Brain microvascular endothelial cell (primary cell): ENCODE measurements at regions not wholly inside any gene's neighbourhood (a gene's known extent, or its start where the extent isn't known, plus 50 kb on each side); places are given as distances from the start of the nearest gene placed in this dataset.

Source experiments
- DNase-seq: peaks from one replicate; pipeline ENCODE4 v3.0.0-alpha.2; 2020
- H3K27ac ChIP-seq: fragments of 250-450 bp; sonication (Bioruptor Pico); 2 replicates; pipeline ENCODE4 v1.5.1; 2020; ENCODE audit warnings: mild to moderate bottlenecking, moderate library complexity
- H3K27me3 ChIP-seq: fragments of 250-450 bp; sonication (Bioruptor Pico); replicated peaks from 2 replicates; pipeline ENCODE4 v1.5.1; 2020; ENCODE audit warnings: mild to moderate bottlenecking
- H3K36me3 ChIP-seq: fragments of 250-450 bp; sonication (Bioruptor Pico); replicated peaks from 2 replicates; pipeline ENCODE4 v1.5.1; 2020; ENCODE audit warnings: mild to moderate bottlenecking
- H3K4me3 ChIP-seq: 2 replicates; pipeline ENCODE4 v1.5.1; 2011; ENCODE audit warnings: low read depth, mild to moderate bottlenecking, control low read depth, low read length, moderate library complexity
- in situ Hi-C: cut with HindIII; loops from 2 replicates; pipeline ENCODE4 v1.10.0; 2017; ENCODE audit warnings: low sequenced_read_pairs, low pct_ligation_motif_present
- TF ChIP-seq, protein P1 (sequence below): IDR thresholded peaks from 2 replicates; pipeline ENCODE4 v1.5.1; 2011; ENCODE audit warnings: low read depth, mild to moderate bottlenecking, moderate library complexity, low read length, control low read depth, inconsistent platforms; ENCODE audit errors: missing control alignments

- no peak overlapping the region for H3K27ac ChIP-seq
- TF ChIP-seq, protein P1, sequence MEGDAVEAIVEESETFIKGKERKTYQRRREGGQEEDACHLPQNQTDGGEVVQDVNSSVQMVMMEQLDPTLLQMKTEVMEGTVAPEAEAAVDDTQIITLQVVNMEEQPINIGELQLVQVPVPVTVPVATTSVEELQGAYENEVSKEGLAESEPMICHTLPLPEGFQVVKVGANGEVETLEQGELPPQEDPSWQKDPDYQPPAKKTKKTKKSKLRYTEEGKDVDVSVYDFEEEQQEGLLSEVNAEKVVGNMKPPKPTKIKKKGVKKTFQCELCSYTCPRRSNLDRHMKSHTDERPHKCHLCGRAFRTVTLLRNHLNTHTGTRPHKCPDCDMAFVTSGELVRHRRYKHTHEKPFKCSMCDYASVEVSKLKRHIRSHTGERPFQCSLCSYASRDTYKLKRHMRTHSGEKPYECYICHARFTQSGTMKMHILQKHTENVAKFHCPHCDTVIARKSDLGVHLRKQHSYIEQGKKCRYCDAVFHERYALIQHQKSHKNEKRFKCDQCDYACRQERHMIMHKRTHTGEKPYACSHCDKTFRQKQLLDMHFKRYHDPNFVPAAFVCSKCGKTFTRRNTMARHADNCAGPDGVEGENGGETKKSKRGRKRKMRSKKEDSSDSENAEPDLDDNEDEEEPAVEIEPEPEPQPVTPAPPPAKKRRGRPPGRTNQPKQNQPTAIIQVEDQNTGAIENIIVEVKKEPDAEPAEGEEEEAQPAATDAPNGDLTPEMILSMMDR, result no peak
- DNase-seq, result no peak
- no peaks in the 10 kb centered on the region for H3K36me3 ChIP-seq
- no peak overlapping the region for H3K4me3 ChIP-seq
- in situ Hi-C loops, result no loop called here
- no peaks in the 10 kb centered on the region for H3K27me3 ChIP-seq
These were observed 369.8 kb downstream of the NPHP4 start for GRCh38 chr1:5622412-5622811.

DNA sequence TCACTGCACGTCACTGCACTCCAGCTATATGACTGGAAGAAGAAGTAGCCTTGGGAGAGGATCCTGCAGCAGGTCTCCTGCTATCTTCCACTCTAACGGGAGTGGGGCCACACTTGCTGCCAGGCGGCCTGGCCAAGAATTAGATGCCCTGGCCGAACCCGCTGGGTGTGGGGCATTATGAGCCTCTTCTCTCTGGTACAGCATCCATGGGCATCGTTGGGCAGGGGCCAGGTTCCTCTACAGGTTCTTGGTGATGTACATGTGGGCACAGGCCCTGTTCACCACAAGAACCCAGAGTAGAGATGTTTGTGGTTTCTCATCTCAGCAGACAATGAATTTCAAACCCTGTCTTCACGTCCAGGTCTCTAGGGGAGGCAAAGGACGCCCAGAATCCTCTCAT is 370.5 kb downstream of the NPHP4 start:
- DNase-seq, result no peak
- H3K27ac ChIP-seq, result no peak overlapping the region
- no peaks in the 10 kb centered on the region for H3K27me3 ChIP-seq
- H3K4me3 ChIP-seq, result no peak overlapping the region
- no peaks in the 10 kb centered on the region for H3K36me3 ChIP-seq
- in situ Hi-C loops, result no loop called here
- TF ChIP-seq, protein P1, result no peak

DNA sequence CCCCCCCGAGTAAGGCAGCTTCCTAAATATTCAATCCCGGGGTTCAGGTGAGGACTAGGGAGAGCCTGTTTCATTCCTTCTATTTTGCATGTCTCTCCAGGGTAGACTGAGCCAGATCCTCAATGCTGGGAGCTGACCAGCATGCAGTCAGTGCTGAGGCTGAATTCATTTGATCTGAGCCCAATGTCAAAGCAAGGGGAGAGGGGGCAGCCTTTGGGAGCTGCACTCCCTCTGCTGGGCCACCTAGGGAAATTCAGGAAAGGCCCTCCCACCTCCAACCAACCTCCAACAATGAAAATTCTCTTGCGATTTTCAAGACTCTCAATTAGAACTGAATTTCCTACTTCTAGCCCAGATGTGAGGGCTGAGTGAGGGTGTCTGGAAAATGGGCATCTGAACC is 371.2 kb downstream of the NPHP4 start:
- no peak overlapping the region for H3K27ac ChIP-seq
- H3K36me3 ChIP-seq, result no peaks in the 10 kb centered on the region
- in situ Hi-C loops, result no loop called here
- no peak overlapping the region for H3K4me3 ChIP-seq
- DNase-seq, result no peak
- no peaks in the 10 kb centered on the region for H3K27me3 ChIP-seq
- TF ChIP-seq, protein P1, result no peak

- in situ Hi-C loops, result no loop called here
- H3K27me3 ChIP-seq, result no peaks in the 10 kb centered on the region
- TF ChIP-seq, protein P1, result no peak
- H3K36me3 ChIP-seq, result no peaks in the 10 kb centered on the region
- DNase-seq, result no peak
- H3K4me3 ChIP-seq, result no peak overlapping the region
- H3K27ac ChIP-seq, result no peak overlapping the region
These were observed 371.8 kb downstream of the NPHP4 start for GRCh38 chr1:5620418-5620817.

GRCh38 chr1:5619469-5619868 is 372.8 kb downstream of the NPHP4 start:
- Histone ChIP-seq H3K36me3 (no peaks in the 10 kb centered on the region), H3K4me3 (no peak overlapping the region), H3K27me3 (no peaks in the 10 kb centered on the region), H3K27ac (no peak overlapping the region)
- TF ChIP-seq, protein P1, result no peak
- DNase-seq, result no peak
- in situ Hi-C loops, result no loop called here

GRCh38 chr1:5617546-5617945 is 374.7 kb downstream of the NPHP4 start:
- in situ Hi-C loops, result no loop called here
- no peak for DNase-seq
- TF ChIP-seq, protein P1, result no peak
- H3K4me3 ChIP-seq, result no peak overlapping the region
- no peaks in the 10 kb centered on the region for H3K27me3 ChIP-seq
- H3K27ac ChIP-seq, result no peak overlapping the region
- no peaks in the 10 kb centered on the region for H3K36me3 ChIP-seq
